Skeletal muscle cell (primary cell): ENCODE measurements at regions not wholly inside any gene's neighbourhood (a gene's known extent, or its start where the extent isn't known, plus 50 kb on each side); places are given as distances from the start of the nearest gene placed in this dataset.
"Not testable (repeated sequence)": the region's sequence is repeated elsewhere in the genome, so short reads cannot be mapped to it uniquely, and the experiment has no call there.

Experiments used
- DNase-seq: peaks from one replicate; pipeline ENCODE4 v3.0.0-alpha.2; 2010; ENCODE audit warnings: low read depth
- H3K4me3 ChIP-seq: 2 replicates; pipeline ENCODE4 v1.5.1; 2011; ENCODE audit warnings: low read depth, mild to moderate bottlenecking, control low read depth, low read length, moderate library complexity

DNA sequence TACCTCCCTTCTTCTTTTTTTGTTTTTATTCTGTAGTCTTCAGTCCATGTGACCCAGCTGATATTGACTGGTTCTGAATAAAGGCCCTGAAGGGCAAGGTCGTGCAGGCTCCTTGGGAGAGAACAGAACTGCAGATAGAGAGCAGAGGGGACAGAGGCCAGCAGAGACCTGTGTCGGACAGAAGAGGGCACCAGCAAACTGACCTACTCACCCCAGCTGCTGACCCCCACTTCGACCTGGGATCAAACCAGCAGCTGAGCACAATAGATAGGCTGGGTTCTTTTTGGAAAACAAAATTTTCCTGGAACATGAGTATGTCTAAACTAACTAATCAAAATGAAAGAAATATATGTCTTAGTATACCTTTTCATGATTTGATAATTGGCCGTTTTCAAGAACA lies 695.1 kb downstream of the NR2F1-AS1 start:
- no peak for DNase-seq

GRCh38 chr5:92884469-92884868 lies 696.5 kb downstream of the NR2F1-AS1 start:
- no peak for DNase-seq
- no peak overlapping the region for H3K4me3 ChIP-seq

More for the DNA sequence above, 695.1 kb downstream of the NR2F1-AS1 start:
- no peak overlapping the region for H3K4me3 ChIP-seq

GRCh38 chr5:92879806-92880543 lies 701.0 kb downstream of the NR2F1-AS1 start:
- DNase-seq: no peak
- no peak overlapping the region for H3K4me3 ChIP-seq

GRCh38 chr5:92874790-92875189 lies 706.2 kb downstream of the NR2F1-AS1 start:
- H3K4me3 ChIP-seq: no peak overlapping the region
- no peak for DNase-seq

- no peak overlapping the region for H3K4me3 ChIP-seq
Measured at GRCh38 chr5:92868442-92868841, 712.6 kb downstream of the NR2F1-AS1 start.

GRCh38 chr5:92864591-92864990 lies 716.4 kb downstream of the NR2F1-AS1 start:
- H3K4me3 ChIP-seq: no peak overlapping the region
- DNase-seq: no peak

More at GRCh38 chr5:92868442-92868841, 712.6 kb downstream of the NR2F1-AS1 start:
- DNase-seq: no peak

DNA sequence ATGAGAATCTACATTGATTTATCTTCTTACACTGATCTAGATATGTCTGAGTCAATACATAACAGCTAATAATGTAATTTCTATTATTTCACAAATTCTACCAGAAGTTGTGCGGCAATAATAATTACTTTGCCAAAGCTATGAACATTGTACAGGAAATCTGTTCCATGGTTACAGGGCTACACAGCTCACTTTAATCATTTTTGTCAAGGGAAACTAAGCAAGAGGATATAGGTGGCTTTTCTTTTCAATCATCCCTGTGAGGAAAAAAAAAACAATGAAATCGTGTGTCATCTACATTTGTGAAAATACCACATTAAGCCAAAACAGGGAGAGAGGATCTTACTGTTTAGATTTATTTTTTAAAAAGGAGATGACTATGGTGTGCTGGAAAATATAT lies 717.4 kb downstream of the NR2F1-AS1 start:
- DNase-seq: no peak
- no peak overlapping the region for H3K4me3 ChIP-seq

GRCh38 chr5:92861531-92862285 lies 719.3 kb downstream of the NR2F1-AS1 start:
- no peak for DNase-seq
- no peak overlapping the region for H3K4me3 ChIP-seq

GRCh38 chr5:92860061-92860460 lies 721.0 kb downstream of the NR2F1-AS1 start:
- no peak overlapping the region for H3K4me3 ChIP-seq
- no peak for DNase-seq

DNA sequence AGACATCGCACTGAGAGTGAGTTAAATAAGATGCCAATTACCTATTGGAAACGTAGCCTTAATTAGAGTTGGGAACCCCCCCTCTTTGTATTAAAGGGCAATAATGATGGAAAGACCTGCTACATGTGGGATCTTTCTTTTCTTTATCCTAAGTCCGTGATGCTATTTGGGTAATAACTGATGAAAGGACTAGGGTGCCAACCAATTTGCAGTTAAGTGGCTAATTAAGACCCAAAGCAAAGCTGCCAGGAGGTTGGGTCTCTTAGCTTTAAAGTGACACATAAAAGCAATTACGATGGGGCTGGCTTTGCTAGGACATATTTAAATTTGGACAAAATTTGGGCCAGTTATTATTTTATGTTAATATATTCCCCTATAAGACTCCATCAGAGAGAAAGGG lies 728.8 kb downstream of the NR2F1-AS1 start:
- H3K4me3 ChIP-seq: no peak overlapping the region

DNA sequence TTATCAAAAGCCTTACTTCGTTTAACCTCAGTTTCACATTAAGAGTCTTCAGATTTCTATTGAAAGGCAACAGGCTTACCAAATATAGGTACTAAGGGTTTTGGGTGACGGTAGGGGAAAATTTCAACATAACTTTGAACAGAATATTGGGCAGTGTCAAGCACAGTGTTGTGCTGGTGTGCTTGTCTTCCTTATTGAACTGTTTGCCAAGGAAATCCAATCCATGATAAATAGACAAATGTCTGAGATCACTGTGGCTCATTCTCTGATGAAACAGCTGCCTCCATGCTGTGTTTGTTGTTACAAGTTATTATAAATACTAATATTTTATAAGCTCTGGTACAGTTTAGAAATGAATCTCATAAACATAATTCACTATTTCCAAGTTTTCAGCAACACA lies 730.1 kb downstream of the NR2F1-AS1 start:
- H3K4me3 ChIP-seq: no peak overlapping the region
- no peak for DNase-seq

More for the DNA sequence above, 728.8 kb downstream of the NR2F1-AS1 start:
- no peak for DNase-seq

- no peak for DNase-seq
- no peak overlapping the region for H3K4me3 ChIP-seq
Measured at GRCh38 chr5:92849756-92850155, 731.3 kb downstream of the NR2F1-AS1 start.

DNA sequence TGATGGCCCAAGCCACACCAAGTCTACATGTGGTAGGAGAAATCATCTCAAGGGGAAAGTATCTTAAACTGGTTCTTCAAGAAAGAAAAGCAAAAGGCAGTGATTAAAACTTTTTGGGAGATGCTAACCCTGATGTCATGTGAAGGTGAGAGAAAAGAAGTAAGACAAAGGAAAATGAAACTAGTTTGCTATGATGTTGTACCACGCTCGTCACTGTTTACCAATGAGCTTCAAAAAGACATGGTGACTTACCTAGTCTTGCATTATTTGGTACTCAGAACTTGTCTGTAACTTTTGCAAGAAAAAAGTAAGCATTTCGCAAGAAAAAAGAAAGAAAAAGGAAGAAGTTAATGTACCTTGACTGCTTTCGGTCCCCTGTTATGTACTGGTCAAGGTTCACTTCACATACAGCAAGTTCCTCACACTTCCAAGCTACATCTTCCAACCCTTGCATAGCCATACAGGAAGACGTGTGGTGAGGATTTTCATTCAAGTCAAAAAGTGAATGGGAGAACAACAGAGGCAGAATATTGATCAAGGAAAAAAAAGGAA lies 739.3 kb downstream of the NR2F1-AS1 start:
- DNase-seq: no peak
- no peak overlapping the region for H3K4me3 ChIP-seq

GRCh38 chr5:92838253-92838652 lies 742.8 kb downstream of the NR2F1-AS1 start:
- DNase-seq: no peak

DNA sequence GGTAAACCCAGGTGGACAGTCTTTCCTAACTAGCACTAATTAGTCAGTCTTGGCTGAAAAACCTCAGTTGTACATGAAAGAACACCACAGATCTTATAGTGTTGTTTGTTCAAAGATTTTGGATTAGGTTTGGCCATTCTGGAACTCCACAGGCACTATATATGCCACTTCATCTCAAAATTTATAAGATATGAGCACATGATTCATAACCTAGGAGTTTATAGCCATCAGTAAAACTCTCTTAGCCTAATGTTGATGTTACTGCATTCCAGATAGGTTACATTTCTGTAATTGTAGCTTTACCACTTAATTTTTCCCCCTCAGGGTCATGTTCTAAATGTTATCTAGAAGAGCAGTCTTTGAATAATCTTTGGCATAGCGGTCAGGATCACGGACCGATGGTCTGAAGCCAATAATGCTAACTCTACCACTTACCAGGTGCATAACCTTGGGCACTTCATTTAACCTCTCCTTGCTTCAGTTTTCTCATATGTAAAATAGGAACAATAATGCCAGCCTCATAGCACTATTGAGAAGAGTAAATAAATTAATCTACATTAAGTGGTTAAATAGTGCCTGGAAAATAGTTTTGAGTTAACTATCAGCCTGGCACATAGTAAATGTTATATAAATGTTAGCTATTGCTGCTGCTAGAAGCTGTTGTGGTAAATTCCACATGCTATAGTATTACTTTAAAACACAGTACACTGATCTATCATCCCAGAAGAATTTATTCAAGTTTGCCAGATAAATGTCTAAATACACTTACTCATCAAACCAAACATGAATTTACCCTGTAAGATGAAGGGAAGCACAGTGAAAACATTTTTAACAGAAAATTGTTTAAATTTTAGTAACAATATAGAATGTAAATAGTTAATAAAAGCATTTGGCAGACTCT lies 743.9 kb downstream of the NR2F1-AS1 start:
- H3K4me3 ChIP-seq: no peak overlapping the region
- DNase-seq: peak; percentile 45

More at GRCh38 chr5:92838253-92838652, 742.8 kb downstream of the NR2F1-AS1 start:
- no peak overlapping the region for H3K4me3 ChIP-seq

- no peak for DNase-seq
- no peak overlapping the region for H3K4me3 ChIP-seq
Measured at GRCh38 chr5:92835712-92836111, 745.3 kb downstream of the NR2F1-AS1 start.

GRCh38 chr5:92823551-92823950 lies 757.5 kb downstream of the NR2F1-AS1 start:
- not testable (repeated sequence) for DNase-seq, H3K4me3 ChIP-seq

DNA sequence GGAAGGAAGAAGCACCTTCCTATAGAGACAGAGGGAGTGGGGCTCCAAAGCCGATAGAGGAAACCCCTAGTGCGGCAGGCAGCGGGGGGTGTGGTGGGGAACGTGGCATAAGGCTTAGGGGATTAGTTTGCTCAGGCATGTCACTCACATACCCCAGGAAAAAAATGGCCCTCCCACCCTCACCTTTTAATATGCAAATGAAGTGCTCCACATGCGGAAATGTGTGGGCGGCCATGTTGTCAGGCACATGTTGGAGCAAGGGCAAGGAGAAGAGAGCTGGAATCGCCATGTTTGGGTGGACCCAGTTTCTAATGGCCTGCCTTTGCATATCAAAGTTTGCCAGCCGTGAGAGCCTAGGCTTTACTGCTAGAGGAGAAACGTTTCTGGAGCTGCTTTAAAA lies 758.8 kb downstream of the NR2F1-AS1 start:
- H3K4me3 ChIP-seq: no peak overlapping the region
- no peak for DNase-seq

- H3K4me3 ChIP-seq: no peak overlapping the region
- DNase-seq: no peak
Measured at GRCh38 chr5:92809855-92810465, 771.1 kb downstream of the NR2F1-AS1 start.
